Thoracic aorta (tissue), 2 donors: ENCODE measurements at regions not wholly inside any gene's neighbourhood (a gene's known extent, or its start where the extent isn't known, plus 50 kb on each side); places are given as distances from the start of the nearest gene placed in this dataset.

ENCODE experiments used
- ATAC-seq: fragments of 150-250 bp; one replicate; pipeline ENCODE4 v1.8.0; 2017; ENCODE audit warnings: low read depth; ENCODE audit not compliant: insufficient number of reproducible peaks, low FRiP score
- DNase-seq: peaks from one replicate; pipeline ENCODE4 v3.0.0-alpha.2; 2020; ENCODE audit warnings: low spot score
- H3K27ac ChIP-seq, 2 donors: fragments of 200-600 bp; sonication (generic); 1 replicate in 1 of 2; 2 replicates in 1 of 2; pipeline ENCODE4 v1.5.1; 2016; ENCODE audit warnings: mild to moderate bottlenecking in 2 of 2, moderate library complexity in 2 of 2
- H3K27me3 ChIP-seq: fragments of 200-600 bp; sonication (generic); replicated peaks from 2 replicates; pipeline ENCODE4 v1.6.0; 2016; ENCODE audit warnings: mild to moderate bottlenecking; ENCODE audit not compliant: insufficient read depth
- H3K36me3 ChIP-seq: fragments of 200-600 bp; sonication (generic); one replicate; pipeline ENCODE4 v1.5.1; 2016
- H3K4me1 ChIP-seq, 2 donors: fragments of 200-600 bp; sonication (generic); 1 replicate in 1 of 2; 2 replicates in 1 of 2; pipeline versions ENCODE4 v1.5.1 to v1.6.0; 2016; ENCODE audit warnings: low read depth in 2 of 2, mild to moderate bottlenecking in 1 of 2; ENCODE audit not compliant: control insufficient read depth in 1 of 2
- H3K4me3 ChIP-seq: fragments of 200-600 bp; sonication (generic); 2 replicates; pipeline ENCODE4 v1.5.1; 2016; ENCODE audit warnings: mild to moderate bottlenecking
- H3K9me3 ChIP-seq: fragments of 200-600 bp; sonication (generic); 2 replicates; pipeline ENCODE4 v1.5.1; 2016
- TF ChIP-seq, protein P1 (sequence below): fragments of 200-600 bp; sonication (generic); IDR thresholded peaks from one replicate; pipeline ENCODE4 v1.5.1; 2019; ENCODE audit warnings: antibody characterized with exemption

DNA sequence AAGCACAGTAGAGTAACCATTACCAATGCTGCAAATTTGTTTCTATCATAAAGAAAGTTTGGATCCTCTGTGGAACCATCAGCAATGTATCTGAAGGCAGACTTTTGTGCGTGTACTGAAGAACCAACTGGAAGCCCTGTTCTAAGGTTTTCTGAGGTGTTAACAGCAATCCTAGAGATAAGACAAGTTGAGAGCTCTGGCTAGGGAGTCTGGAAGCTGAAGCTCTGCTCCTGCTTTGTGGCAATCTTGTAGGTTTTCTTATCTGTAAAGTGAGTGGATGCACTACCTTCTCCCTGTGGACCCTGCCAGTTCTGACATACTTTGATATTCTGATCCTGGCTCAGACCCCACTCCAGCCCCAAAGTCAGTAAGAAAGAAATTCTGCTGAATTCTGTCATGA lies 171.2 kb upstream of the SLC14A2 start:
- H3K27ac ChIP-seq = no peak overlapping the region
- no peak for ATAC-seq

DNA sequence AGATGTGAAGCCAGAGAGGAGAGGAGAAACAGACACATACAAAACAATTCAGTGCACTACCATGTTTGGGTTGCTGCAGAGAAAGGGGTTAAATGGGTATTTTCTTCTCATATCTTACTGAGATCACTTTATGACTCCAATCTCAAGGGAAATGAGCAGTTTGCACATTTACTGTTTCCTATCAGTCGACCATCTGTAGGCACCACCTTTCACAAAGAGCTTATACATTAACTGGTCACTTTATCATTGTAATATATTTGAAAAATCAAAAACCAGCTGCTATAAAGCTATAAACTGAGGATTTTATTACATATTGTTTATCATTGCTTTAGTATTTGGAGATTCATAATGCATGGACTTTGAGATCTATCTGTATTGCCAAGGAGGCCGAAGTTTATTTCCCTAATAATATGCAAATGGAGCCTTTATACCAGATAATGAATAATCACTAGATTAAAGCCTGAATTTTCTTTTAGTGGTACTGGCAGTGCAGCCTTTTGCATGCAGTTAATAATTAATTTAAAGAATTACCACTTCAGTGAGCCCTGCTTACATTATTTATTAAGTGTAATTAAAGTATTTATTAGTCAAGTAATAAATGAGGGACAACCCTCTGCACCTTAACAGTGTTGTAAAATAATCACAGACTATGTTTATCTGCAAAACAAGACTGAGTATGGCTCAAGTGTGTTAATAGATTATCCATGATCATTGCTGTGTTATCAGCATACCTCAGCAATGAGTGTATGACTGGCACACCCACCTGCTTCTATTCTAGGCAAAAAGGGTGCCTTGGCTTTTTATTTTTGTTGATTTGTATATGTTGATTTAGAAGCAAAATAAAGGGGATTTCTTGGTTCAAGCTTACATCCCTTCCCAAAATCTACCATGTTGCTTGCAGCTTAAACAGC lies 167.7 kb upstream of the SLC14A2 start:
- H3K27ac ChIP-seq = no peak overlapping the region
- DNase-seq (no peak), ATAC-seq (no peak)
- H3K27me3 ChIP-seq = no peaks in the 10 kb centered on the region
- no peak overlapping the region for H3K4me3 ChIP-seq
- H3K9me3 ChIP-seq = no peaks in the 10 kb centered on the region
- H3K4me1 ChIP-seq = peaks cover 0 to 13% of the 10 kb centered on the region in 2 donors
- TF ChIP-seq, protein P1, sequence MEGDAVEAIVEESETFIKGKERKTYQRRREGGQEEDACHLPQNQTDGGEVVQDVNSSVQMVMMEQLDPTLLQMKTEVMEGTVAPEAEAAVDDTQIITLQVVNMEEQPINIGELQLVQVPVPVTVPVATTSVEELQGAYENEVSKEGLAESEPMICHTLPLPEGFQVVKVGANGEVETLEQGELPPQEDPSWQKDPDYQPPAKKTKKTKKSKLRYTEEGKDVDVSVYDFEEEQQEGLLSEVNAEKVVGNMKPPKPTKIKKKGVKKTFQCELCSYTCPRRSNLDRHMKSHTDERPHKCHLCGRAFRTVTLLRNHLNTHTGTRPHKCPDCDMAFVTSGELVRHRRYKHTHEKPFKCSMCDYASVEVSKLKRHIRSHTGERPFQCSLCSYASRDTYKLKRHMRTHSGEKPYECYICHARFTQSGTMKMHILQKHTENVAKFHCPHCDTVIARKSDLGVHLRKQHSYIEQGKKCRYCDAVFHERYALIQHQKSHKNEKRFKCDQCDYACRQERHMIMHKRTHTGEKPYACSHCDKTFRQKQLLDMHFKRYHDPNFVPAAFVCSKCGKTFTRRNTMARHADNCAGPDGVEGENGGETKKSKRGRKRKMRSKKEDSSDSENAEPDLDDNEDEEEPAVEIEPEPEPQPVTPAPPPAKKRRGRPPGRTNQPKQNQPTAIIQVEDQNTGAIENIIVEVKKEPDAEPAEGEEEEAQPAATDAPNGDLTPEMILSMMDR = no peak
- H3K36me3 ChIP-seq = no peaks in the 10 kb centered on the region

More for the DNA sequence above, 171.2 kb upstream of the SLC14A2 start:
- no peaks in the 10 kb centered on the region for H3K36me3 ChIP-seq
- peaks cover 0 to 7% of the 10 kb centered on the region in 2 donors for H3K4me1 ChIP-seq
- no peak overlapping the region for H3K4me3 ChIP-seq
- no peaks in the 10 kb centered on the region for H3K27me3 ChIP-seq
- no peak for DNase-seq
- H3K9me3 ChIP-seq = no peaks in the 10 kb centered on the region
- TF ChIP-seq, protein P1 = no peak

DNA sequence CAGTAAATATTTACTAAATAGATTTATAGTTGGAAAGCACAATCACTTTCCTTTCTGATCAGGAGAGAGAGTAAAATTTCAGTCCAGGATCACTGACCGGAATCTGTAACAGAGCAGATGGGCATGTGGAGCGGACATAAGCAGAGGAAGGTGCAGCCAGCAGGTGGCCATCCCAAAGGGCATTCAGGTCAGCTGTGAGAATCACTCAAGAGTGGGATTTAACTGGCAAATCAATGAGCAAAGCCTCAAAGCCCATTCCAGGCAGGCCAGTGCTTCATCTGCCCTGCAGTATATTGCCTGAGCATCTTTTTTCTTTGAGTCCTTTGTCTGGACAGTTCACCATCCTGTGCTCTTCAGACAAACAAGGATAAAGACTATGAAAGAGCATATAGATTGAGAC lies 166.4 kb upstream of the SLC14A2 start:
- H3K4me1 ChIP-seq = peaks cover 0 to 13% of the 10 kb centered on the region in 2 donors
- no peak overlapping the region for H3K27ac ChIP-seq
- no peak for DNase-seq
- H3K9me3 ChIP-seq = no peaks in the 10 kb centered on the region
- H3K4me3 ChIP-seq = no peak overlapping the region
- H3K27me3 ChIP-seq = no peaks in the 10 kb centered on the region
- no peaks in the 10 kb centered on the region for H3K36me3 ChIP-seq
- TF ChIP-seq, protein P1 = no peak
- no peak for ATAC-seq

DNA sequence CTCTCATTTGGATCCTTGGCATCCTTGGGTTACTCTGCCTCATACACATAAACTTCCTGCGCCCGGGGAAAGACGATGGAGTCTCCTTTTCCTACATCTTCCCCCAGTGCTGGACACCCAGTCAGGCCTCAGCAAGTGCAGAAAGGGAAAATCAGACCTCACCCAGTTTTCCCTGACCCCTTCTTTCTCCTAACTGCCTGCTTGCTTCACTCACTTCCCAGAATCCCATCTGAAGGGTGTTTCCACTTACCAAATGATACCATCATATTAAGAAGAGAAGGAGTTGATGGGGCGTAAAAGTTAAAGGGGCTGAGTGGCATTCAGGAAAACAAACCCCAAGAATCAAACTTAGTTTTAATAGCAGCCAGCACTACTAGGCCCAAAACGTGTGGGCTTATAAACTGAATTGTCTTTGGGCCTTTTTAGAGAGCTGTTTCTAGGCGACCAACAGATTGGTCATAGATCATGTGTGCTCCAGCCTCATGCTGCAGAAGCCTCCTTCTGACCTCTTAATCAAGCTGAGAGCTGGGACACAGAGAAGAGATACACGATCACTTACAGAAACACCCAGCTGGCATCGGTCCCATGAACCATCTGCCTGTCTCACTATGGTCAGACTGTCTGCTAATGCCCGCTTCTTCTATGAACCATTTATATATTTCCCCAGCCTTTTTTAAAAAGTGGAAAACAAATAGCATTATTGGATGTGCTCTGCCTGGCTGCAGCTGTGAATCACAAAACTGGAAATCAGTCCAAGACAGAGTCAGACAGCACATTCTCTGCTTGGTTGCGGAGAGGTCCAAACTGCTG lies 165.7 kb upstream of the SLC14A2 start:
- DNase-seq = no peak

More for the DNA sequence above, 165.7 kb upstream of the SLC14A2 start:
- Histone ChIP-seq H3K4me1 (peaks cover 0 to 13% of the 10 kb centered on the region in 2 donors), H3K27me3 (no peaks in the 10 kb centered on the region), H3K4me3 (no peak overlapping the region), H3K27ac (peak overlapping the region; percentile 23 to 32), H3K36me3 (no peaks in the 10 kb centered on the region), H3K9me3 (no peaks in the 10 kb centered on the region)
- TF ChIP-seq, protein P1 = no peak
- ATAC-seq = no peak
